Transverse colon (tissue), 4 donors: ENCODE measurements at regions not wholly inside any gene's neighbourhood (a gene's known extent, or its start where the extent isn't known, plus 50 kb on each side); places are given as distances from the start of the nearest gene placed in this dataset.
"Not testable (repeated sequence)": the region's sequence is repeated elsewhere in the genome, so short reads cannot be mapped to it uniquely, and the experiment has no call there.

Experiments used
- DNase-seq: peaks from one replicate; pipeline ENCODE4 v3.0.0-alpha.2; 2019
- H3K27ac ChIP-seq, 4 donors: fragments of 200-600 bp; sonication (generic); 2 replicates each; pipeline ENCODE4 v1.5.1; 2016 to 2018; ENCODE audit warnings: inconsistent platforms in 4 of 4
- H3K27me3 ChIP-seq: fragments of 200-600 bp; sonication (generic); 2 replicates; pipeline ENCODE4 v1.5.1; 2017; ENCODE audit warnings: inconsistent platforms
- H3K36me3 ChIP-seq, 4 donors: fragments of 200-600 bp; sonication (generic); 2 replicates each; pipeline ENCODE4 v1.5.1; 2017 to 2019; ENCODE audit warnings: inconsistent platforms in 4 of 4
- H3K4me1 ChIP-seq, 4 donors: fragments of 200-600 bp; sonication (generic); 2 replicates each; pipeline ENCODE4 v1.5.1; 2017 to 2020; ENCODE audit warnings: inconsistent platforms in 4 of 4
- H3K4me3 ChIP-seq, 4 donors: fragments of 200-600 bp; sonication (generic); 1 replicate in 1 of 4; 2 replicates in 3 of 4; pipeline versions ENCODE4 v1.5.1 to v1.6.1; 2017 to 2019; ENCODE audit warnings: inconsistent platforms in 4 of 4
- H3K9me3 ChIP-seq, 2 donors: fragments of 200-600 bp; sonication (generic); 2 replicates each; pipeline ENCODE4 v1.5.1; 2017 to 2019; ENCODE audit warnings: inconsistent platforms in 2 of 2
- EP300 ChIP-seq: sonication (generic); formaldehyde crosslinking; IDR thresholded peaks from one replicate; pipeline ENCODE4 v1.6.1; 2017; ENCODE audit warnings: antibody characterized with exemption, low read depth
- POLR2A ChIP-seq: fragments of 450-650 bp; IDR thresholded peaks from one replicate; pipeline ENCODE4 v1.6.1; 2016; ENCODE audit warnings: antibody characterized with exemption, mild to moderate bottlenecking, moderate library complexity
- POLR2AphosphoS5 ChIP-seq, 3 donors: sonication (generic); formaldehyde crosslinking; IDR thresholded peaks; one replicate each; pipeline ENCODE4 v1.6.1; 2016; ENCODE audit warnings: antibody characterized with exemption in 3 of 3
- WGBS, 2 donors: methylation state at CpG; one replicate each; pipeline ENCODE4 v1.1.5; 2018; ENCODE audit warnings: low coverage in 1 of 2; 5-methylcytosine and 5-hydroxymethylcytosine counted together
- in situ Hi-C, 4 donors: fragments of 200-750 bp; cut with MboI; loops; one replicate each; pipeline versions ENCODE4 v1.15.0 to v1.15.1; 2017; ENCODE audit warnings: low sequenced_read_pairs in 3 of 4, low pct_ligation_motif_present in 1 of 4, low pct_unique_long_range_greater_than_20kb in 1 of 4
- intact Hi-C: fragments of 100-400 bp; cut with DNase I; formaldehyde crosslinking; loops from one replicate; pipeline ENCODE4 v1.15.1; 2023; ENCODE audit warnings: low total_unique reads
- TF ChIP-seq, protein P1 (sequence below), 5 experiments: fragments of 200-600 bp in 3 of 5; fragments of 450-650 bp in 2 of 5; sonication (generic) in 3 of 5; IDR thresholded peaks; 1 replicate in 2 of 5; 2 replicates in 3 of 5; pipeline ENCODE4 v1.5.1; 2016 to 2017; ENCODE audit warnings: antibody characterized with exemption in 5 of 5, inconsistent platforms in 3 of 5, mild to moderate bottlenecking in 2 of 5, moderate library complexity in 1 of 5

DNA sequence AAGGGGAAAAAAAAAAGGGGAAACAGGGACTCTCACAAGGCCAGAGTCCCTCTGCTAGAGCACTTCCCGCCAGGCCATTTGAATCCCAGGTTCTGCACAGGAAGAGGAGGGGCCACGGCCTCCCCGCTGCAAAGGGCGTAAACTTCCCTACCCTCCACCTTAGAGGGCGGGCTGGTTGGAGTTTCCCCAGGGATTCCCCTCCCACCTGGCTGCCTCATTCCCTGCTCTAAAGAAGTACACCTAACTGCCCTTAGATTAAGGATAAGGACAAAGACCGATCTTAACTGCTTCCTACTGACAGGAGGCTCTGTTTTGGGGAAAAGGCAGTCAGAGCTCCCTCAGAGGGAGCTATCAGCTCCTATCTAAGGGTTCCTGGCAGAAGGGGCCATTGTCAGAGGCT lies 102.0 kb upstream of the ARMC3 start:
- Histone ChIP-seq H3K4me3 (no peak overlapping the region), H3K27ac (no peak overlapping the region), H3K27me3 (no peaks in the 10 kb centered on the region), H3K4me1 (no peaks in the 10 kb centered on the region), H3K36me3 (no peaks in the 10 kb centered on the region), H3K9me3 (no peaks in the 10 kb centered on the region)
- in situ Hi-C loops = no loop called here
- intact Hi-C loops = no loop called here
- DNase-seq = peak; percentile 18
- TF ChIP-seq POLR2A (no peak), POLR2AphosphoS5 (IDR thresholded peaks at IDR 0.05) (no peak), EP300 (no peak)
- TF ChIP-seq, protein P1, sequence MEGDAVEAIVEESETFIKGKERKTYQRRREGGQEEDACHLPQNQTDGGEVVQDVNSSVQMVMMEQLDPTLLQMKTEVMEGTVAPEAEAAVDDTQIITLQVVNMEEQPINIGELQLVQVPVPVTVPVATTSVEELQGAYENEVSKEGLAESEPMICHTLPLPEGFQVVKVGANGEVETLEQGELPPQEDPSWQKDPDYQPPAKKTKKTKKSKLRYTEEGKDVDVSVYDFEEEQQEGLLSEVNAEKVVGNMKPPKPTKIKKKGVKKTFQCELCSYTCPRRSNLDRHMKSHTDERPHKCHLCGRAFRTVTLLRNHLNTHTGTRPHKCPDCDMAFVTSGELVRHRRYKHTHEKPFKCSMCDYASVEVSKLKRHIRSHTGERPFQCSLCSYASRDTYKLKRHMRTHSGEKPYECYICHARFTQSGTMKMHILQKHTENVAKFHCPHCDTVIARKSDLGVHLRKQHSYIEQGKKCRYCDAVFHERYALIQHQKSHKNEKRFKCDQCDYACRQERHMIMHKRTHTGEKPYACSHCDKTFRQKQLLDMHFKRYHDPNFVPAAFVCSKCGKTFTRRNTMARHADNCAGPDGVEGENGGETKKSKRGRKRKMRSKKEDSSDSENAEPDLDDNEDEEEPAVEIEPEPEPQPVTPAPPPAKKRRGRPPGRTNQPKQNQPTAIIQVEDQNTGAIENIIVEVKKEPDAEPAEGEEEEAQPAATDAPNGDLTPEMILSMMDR (IDR thresholded peaks at IDR 0.05) = no peak
- 71 to 75% methylated on average over 3 to 6 of the region's 6 CpGs for WGBS, 2 donors

DNA sequence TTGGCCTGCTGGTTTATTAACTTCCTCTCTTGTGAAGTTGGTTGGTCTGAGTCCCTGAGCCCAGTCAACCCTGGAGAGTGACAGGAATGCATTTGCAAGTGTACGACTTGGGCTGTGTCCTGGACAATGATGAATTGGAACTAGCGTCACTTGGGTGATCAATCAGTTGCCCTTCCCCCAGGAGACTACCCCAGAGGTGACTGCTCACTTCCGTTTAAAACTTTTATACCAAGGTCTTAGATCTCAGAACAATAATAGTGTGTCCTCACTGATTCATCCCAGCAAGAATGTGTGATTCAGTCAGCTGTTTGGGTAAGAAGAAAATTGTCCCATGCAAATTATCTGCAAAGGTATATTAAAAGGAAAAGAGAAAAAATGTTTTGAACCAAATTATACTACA lies 102.9 kb upstream of the ARMC3 start:
- whole genome bisulfite sequencing, 2 donors = 82% methylated on average over 3 of the region's 3 CpGs; no CpG with 5 or more reads in 1 of the 2 donors
- TF ChIP-seq, protein P1 (IDR thresholded peaks at IDR 0.05) = no peak
- TF ChIP-seq EP300 (no peak), POLR2A (no peak), POLR2AphosphoS5 (IDR thresholded peaks at IDR 0.05) (no peak)
- intact Hi-C loops = no loop called here

DNA sequence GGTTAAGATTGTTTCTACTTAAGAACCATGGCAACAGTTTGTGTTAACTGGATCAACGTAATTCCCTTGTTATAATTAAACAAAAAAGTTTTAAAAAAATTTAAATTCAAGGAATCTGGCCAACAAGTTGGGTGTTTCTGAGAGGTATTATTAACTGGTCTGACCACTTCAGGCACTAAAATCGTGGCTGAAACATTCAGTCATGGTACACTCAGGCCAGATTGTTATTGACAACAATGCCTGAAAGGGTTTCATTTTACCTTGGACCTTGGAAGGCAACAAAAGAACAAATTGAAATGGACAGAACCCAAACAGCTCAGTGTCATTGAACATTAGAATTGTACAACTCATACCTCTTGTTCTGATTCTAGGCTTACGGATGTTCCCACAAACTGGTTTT lies 103.3 kb upstream of the ARMC3 start:
- TF ChIP-seq EP300 (no peak), POLR2AphosphoS5 (IDR thresholded peaks at IDR 0.05) (no peak), POLR2A (no peak)
- TF ChIP-seq, protein P1 (IDR thresholded peaks at IDR 0.05) = no peak
- intact Hi-C loops (no loop called here), in situ Hi-C loops (no loop called here)

More for the DNA sequence above, 102.9 kb upstream of the ARMC3 start:
- in situ Hi-C loops = no loop called here
- Histone ChIP-seq H3K27me3 (no peaks in the 10 kb centered on the region), H3K36me3 (no peaks in the 10 kb centered on the region), H3K4me3 (no peak overlapping the region), H3K4me1 (no peaks in the 10 kb centered on the region), H3K9me3 (no peaks in the 10 kb centered on the region), H3K27ac (no peak overlapping the region)
- no peak for DNase-seq

DNA sequence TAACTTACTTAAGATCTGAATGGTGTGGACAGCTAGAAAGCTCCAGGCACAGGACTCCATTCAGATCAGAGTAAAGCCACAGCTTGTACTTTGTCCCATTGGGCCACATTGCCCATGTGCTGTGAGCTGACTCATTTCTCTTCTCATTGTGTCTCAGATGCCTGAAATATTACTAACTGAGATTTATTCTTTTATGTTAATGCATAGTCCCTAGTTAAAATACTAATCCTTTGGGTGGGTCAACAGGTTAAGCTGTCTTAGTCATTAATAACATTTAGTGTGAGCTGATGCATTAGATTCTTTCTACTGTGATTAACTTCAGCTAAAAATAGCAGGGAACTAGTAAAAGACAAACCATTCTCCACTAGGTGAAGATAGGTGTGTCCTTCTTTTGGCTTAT lies 104.7 kb upstream of the ARMC3 start:
- Histone ChIP-seq H3K4me1 (no peaks in the 10 kb centered on the region), H3K9me3 (no peaks in the 10 kb centered on the region), H3K4me3 (no peak overlapping the region), H3K27ac (no peak overlapping the region), H3K27me3 (no peaks in the 10 kb centered on the region), H3K36me3 (no peaks in the 10 kb centered on the region)
- intact Hi-C loops (no loop called here), in situ Hi-C loops (no loop called here)
- TF ChIP-seq EP300 = no peak
- TF ChIP-seq, protein P1 (IDR thresholded peaks at IDR 0.05) = no peak
- TF ChIP-seq POLR2AphosphoS5 (IDR thresholded peaks at IDR 0.05) = no peak
- TF ChIP-seq POLR2A = no peak
- DNase-seq = no peak

More for the DNA sequence above, 103.3 kb upstream of the ARMC3 start:
- 80 to 83% methylated on average over 3 of the region's 3 CpGs for WGBS, 2 donors
- Histone ChIP-seq H3K27me3 (no peaks in the 10 kb centered on the region), H3K36me3 (no peaks in the 10 kb centered on the region), H3K9me3 (no peaks in the 10 kb centered on the region), H3K4me1 (no peaks in the 10 kb centered on the region), H3K27ac (no peak overlapping the region), H3K4me3 (no peak overlapping the region)
- no peak for DNase-seq

DNA sequence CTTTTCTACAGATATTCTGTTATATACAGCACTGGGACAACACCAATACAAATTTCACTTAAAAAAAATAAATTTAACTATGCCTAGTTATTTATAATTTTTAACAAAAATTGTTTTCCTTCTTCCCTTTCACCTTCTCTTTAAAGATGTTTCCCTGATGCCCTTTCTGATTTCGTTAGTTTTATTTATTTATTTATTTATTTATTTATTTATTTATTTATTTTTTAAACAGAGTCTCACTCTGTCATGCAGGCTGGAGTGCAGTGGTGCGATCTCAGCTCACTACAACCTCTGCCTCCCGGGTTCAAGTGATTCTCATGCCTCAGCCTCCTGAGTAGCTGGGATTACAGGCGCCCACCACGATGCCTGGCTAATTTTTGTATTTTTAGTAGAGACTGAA lies 105.9 kb upstream of the ARMC3 start:
- H3K27ac ChIP-seq, intact Hi-C loops, in situ Hi-C loops, DNase-seq, H3K9me3 ChIP-seq, H3K4me3 ChIP-seq, H3K4me1 ChIP-seq, H3K36me3 ChIP-seq, H3K27me3 ChIP-seq: not testable (repeated sequence)
- WGBS, 2 donors = 86 to 90% methylated on average over 5 of the region's 5 CpGs
